Smooth muscle cell (in vitro differentiated cells): ENCODE measurements at regions not wholly inside any gene's neighbourhood (a gene's known extent, or its start where the extent isn't known, plus 50 kb on each side); places are given as distances from the start of the nearest gene placed in this dataset.
A peak's percentile ranks its signal among the peaks of the same experiment; 100 is the strongest.

Experiments
- DNase-seq: peaks from one replicate; lab custom pipeline; 2025; ENCODE audit not compliant: unreplicated experiment; lab: John Stamatoyannopoulos, UW
- H2AFZ ChIP-seq: fragments of 200-600 bp; sonication (generic); 2 replicates; pipeline ENCODE4 v1.6.0; 2016; ENCODE audit warnings: antibody characterized with exemption, low read depth, mild to moderate bottlenecking
- H3F3A ChIP-seq: fragments of 200-600 bp; sonication (generic); 2 replicates; pipeline ENCODE4 v1.6.0; 2017; ENCODE audit warnings: antibody characterized with exemption, low read depth
- H3K27ac ChIP-seq: fragments of 200-600 bp; sonication (generic); 2 replicates; pipeline ENCODE4 v1.5.1; 2016; ENCODE audit warnings: low read depth, mild to moderate bottlenecking
- H3K27me3 ChIP-seq: fragments of 200-600 bp; sonication (generic); 2 replicates; pipeline ENCODE4 v1.6.1; 2016; ENCODE audit warnings: low read depth, mild to moderate bottlenecking
- H3K36me3 ChIP-seq: fragments of 200-600 bp; sonication (generic); 2 replicates; pipeline ENCODE4 v1.5.1; 2016; ENCODE audit warnings: low read depth
- H3K4me1 ChIP-seq: fragments of 200-600 bp; sonication (generic); 2 replicates; pipeline ENCODE4 v1.5.1; 2016; ENCODE audit warnings: low read depth
- H3K4me2 ChIP-seq: fragments of 200-600 bp; sonication (generic); 2 replicates; pipeline ENCODE4 v1.6.0; 2016; ENCODE audit warnings: mild to moderate bottlenecking
- H3K4me3 ChIP-seq: fragments of 200-600 bp; sonication (generic); 2 replicates; pipeline ENCODE4 v1.5.1; 2016; ENCODE audit warnings: mild to moderate bottlenecking
- H3K79me2 ChIP-seq: fragments of 200-600 bp; sonication (generic); 2 replicates; pipeline ENCODE4 v1.6.0; 2016; ENCODE audit warnings: low read depth, mild to moderate bottlenecking
- H3K9ac ChIP-seq: fragments of 200-600 bp; sonication (generic); 2 replicates; pipeline ENCODE4 v1.6.0; 2016; ENCODE audit warnings: low read depth
- H3K9me3 ChIP-seq: fragments of 200-600 bp; sonication (generic); replicated peaks from 2 replicates; pipeline ENCODE4 v1.5.1; 2016; ENCODE audit warnings: low read depth
- H4K20me1 ChIP-seq: fragments of 200-600 bp; sonication (generic); 2 replicates; pipeline ENCODE4 v1.6.0; 2016; ENCODE audit warnings: low read depth
- WGBS: methylation state at CpG from one replicate; pipeline ENCODE4 v1.1.7; 2016; ENCODE audit warnings: low lambda C conversion rate; 5-methylcytosine and 5-hydroxymethylcytosine counted together
- TF ChIP-seq, protein P1 (sequence below): fragments of 200-600 bp; sonication (generic); IDR thresholded peaks from 2 replicates; pipeline ENCODE4 v1.5.1; 2017; ENCODE audit warnings: borderline replicate concordance, mild to moderate bottlenecking, antibody characterized with exemption; ENCODE audit not compliant: insufficient read depth, poor library complexity, severe bottlenecking

DNA sequence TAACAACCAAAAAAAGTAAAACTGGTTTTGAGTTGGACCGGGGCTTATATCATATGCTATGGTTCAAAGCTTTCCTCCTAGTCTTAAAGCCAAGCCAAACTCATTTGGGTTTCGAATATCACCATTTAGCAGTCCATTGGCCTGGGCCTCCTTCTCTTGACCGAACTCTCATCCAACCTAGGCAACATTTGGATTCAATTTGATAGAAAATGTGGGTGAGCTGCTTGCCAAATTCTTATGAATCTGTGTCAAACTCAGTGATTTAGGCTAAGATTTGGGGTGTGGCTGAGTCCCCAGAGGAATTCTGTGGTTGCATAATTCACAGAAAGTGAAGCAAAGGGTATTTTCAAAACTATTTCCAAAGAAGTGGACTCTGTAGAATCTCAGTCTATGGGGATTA is 83.7 kb downstream of the BLID start:
- Histone ChIP-seq H3K9me3 (no peaks in the 10 kb centered on the region), H2AFZ (no peak overlapping the region), H3K27ac (no peak overlapping the region), H3K36me3 (no peaks in the 10 kb centered on the region), H3K9ac (no peak overlapping the region), H4K20me1 (no peaks in the 10 kb centered on the region), H3K4me2 (no peak overlapping the region), H3K79me2 (no peaks in the 10 kb centered on the region), H3K4me3 (no peak overlapping the region), H3K27me3 (no peaks in the 10 kb centered on the region), H3K4me1 (no peaks in the 10 kb centered on the region), H3F3A (peaks cover 9% of the 10 kb centered on the region)
- TF ChIP-seq, protein P1, sequence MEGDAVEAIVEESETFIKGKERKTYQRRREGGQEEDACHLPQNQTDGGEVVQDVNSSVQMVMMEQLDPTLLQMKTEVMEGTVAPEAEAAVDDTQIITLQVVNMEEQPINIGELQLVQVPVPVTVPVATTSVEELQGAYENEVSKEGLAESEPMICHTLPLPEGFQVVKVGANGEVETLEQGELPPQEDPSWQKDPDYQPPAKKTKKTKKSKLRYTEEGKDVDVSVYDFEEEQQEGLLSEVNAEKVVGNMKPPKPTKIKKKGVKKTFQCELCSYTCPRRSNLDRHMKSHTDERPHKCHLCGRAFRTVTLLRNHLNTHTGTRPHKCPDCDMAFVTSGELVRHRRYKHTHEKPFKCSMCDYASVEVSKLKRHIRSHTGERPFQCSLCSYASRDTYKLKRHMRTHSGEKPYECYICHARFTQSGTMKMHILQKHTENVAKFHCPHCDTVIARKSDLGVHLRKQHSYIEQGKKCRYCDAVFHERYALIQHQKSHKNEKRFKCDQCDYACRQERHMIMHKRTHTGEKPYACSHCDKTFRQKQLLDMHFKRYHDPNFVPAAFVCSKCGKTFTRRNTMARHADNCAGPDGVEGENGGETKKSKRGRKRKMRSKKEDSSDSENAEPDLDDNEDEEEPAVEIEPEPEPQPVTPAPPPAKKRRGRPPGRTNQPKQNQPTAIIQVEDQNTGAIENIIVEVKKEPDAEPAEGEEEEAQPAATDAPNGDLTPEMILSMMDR: no peak
- DNase-seq: no peak
- 92% methylated on average over 3 of the region's 3 CpGs for WGBS

DNA sequence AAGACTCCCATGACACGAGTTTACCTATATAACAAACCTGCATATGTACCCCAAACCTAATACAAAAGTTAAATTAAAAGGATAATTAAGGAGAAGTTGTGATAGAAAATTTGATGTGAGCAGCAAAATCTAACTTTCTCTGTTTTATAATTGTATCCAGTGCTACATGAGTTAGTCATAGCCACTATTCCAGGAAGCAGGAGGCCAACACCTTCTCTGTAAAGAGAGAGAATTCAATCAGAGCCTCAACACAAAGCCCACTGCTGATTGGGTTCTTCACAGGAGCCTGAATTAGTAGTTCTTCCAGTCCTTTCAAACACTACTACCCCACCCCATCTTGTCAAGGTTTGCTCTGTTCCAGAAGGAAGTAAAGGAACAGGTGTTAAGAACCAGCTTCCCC is 84.2 kb downstream of the BLID start:
- Histone ChIP-seq H3K4me1 (no peaks in the 10 kb centered on the region), H3K27me3 (no peaks in the 10 kb centered on the region), H3K27ac (no peak overlapping the region), H3K36me3 (no peaks in the 10 kb centered on the region), H3K4me2 (no peak overlapping the region), H3K4me3 (no peak overlapping the region), H3K9me3 (no peaks in the 10 kb centered on the region), H3K9ac (no peak overlapping the region), H3K79me2 (no peaks in the 10 kb centered on the region), H4K20me1 (no peaks in the 10 kb centered on the region), H3F3A (peaks cover 9% of the 10 kb centered on the region), H2AFZ (no peak overlapping the region)
- TF ChIP-seq, protein P1: no peak
- WGBS: 95% methylated on average over 1 of the region's 1 CpG
- no peak for DNase-seq

GRCh38 chr11:122030286-122030685 is 85.7 kb downstream of the BLID start:
- H3K27me3 ChIP-seq: no peaks in the 10 kb centered on the region
- no peaks in the 10 kb centered on the region for H3K9me3 ChIP-seq
- WGBS: 94% methylated on average over 3 of the region's 3 CpGs
- H3K36me3 ChIP-seq: no peaks in the 10 kb centered on the region
- no peaks in the 10 kb centered on the region for H3K4me1 ChIP-seq
- no peak overlapping the region for H3K4me2 ChIP-seq
- no peaks in the 10 kb centered on the region for H4K20me1 ChIP-seq
- no peaks in the 10 kb centered on the region for H3K79me2 ChIP-seq
- no peak overlapping the region for H3K27ac ChIP-seq
- DNase-seq: no peak
- peaks cover 9% of the 10 kb centered on the region for H3F3A ChIP-seq
- H2AFZ ChIP-seq: no peak overlapping the region
- TF ChIP-seq, protein P1: no peak
- no peak overlapping the region for H3K4me3 ChIP-seq
- no peak overlapping the region for H3K9ac ChIP-seq

DNA sequence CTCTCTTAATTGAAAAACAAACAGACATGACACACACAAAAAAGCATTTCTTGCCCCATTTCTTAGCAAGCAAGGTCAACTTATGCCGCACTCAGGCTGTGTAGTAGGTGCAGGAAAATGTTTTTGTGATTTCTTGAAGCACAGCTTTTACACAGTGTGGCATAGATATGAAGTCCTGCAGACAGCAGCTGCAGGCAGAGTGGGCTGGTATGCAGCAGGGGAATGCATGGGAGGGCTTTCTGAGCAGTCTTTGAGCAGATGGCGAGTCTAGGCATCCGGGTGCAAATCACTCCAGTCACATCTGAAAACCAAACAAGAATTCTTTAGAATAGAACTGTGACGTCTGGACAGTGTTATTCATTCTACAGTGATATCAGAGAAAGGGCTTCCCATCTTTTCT is 87.5 kb downstream of the BLID start:
- no peaks in the 10 kb centered on the region for H3K9me3 ChIP-seq
- no peaks in the 10 kb centered on the region for H4K20me1 ChIP-seq
- WGBS: 28% methylated on average over 4 of the region's 4 CpGs
- no peak overlapping the region for H3K4me3 ChIP-seq
- H3K9ac ChIP-seq: no peak overlapping the region
- H3K4me1 ChIP-seq: no peaks in the 10 kb centered on the region
- TF ChIP-seq, protein P1: no peak
- DNase-seq: no peak
- no peak overlapping the region for H2AFZ ChIP-seq
- no peaks in the 10 kb centered on the region for H3K79me2 ChIP-seq
- H3K27ac ChIP-seq: peak overlapping the region; percentile 61
- no peaks in the 10 kb centered on the region for H3K27me3 ChIP-seq
- H3K36me3 ChIP-seq: no peaks in the 10 kb centered on the region
- peaks cover 9% of the 10 kb centered on the region for H3F3A ChIP-seq
- H3K4me2 ChIP-seq: peak overlapping the region; percentile 17
